ENCODE measurements at regions not wholly inside any gene's neighbourhood (a gene's known extent, or its start where the extent isn't known, plus 50 kb on each side); places are given as distances from the start of the nearest gene placed in this dataset.

GRCh38 chr4:158013858-158014257 is 159.0 kb downstream of the GASK1B start:
- CTCF ChIA-PET, result no interaction called here
- DNase-seq, result no peak
- no peak overlapping the region for H3K27ac ChIP-seq (ENCODE audit: insufficient read depth in 1 of 2, low read depth in 1 of 2, low read length in 2 of 2, poor library complexity in 1 of 2, severe bottlenecking in 2 of 2)

GRCh38 chr4:158010361-158010760 is 162.5 kb downstream of the GASK1B start:
- no peak for DNase-seq
- H3K27me3 ChIP-seq (replicated peaks in 2 of 5; ENCODE audit: control insufficient read depth in 4 of 5, insufficient read depth in 5 of 5, low read length in 4 of 5), result no peaks in the 10 kb centered on the region
- H3K4me3 ChIP-seq (ENCODE audit: control insufficient read depth in 1 of 7, extremely low read depth in 1 of 7, insufficient read depth in 4 of 7, low read depth in 2 of 7, low read length in 6 of 7), result no peak overlapping the region
- H3K36me3 ChIP-seq (ENCODE audit: control insufficient read depth in 4 of 4, insufficient read depth in 4 of 4, low read length in 3 of 4), result no peaks in the 10 kb centered on the region
- H3K4me1 ChIP-seq (ENCODE audit: control extremely low read depth in 1 of 4, control insufficient read depth in 4 of 4, insufficient read depth in 4 of 4, low read length in 3 of 4), result peaks cover 0 to 5% (median 0%) of the 10 kb centered on the region in 4 experiments
- ChIA-PET CTCF (no interaction called here), POLR2A (no interaction called here)
- no peak overlapping the region for H3K27ac ChIP-seq (ENCODE audit: insufficient read depth in 1 of 2, low read depth in 1 of 2, low read length in 2 of 2, poor library complexity in 1 of 2, severe bottlenecking in 2 of 2)
- 92% methylated on average over 4 of the region's 5 CpGs for WGBS (ENCODE audit: insufficient coverage)
- no peaks in the 10 kb centered on the region for H3K9me3 ChIP-seq (ENCODE audit: control extremely low read depth in 1 of 5, control insufficient read depth in 4 of 5, insufficient read depth in 2 of 5, low read depth in 1 of 5, low read length in 4 of 5)

More at GRCh38 chr4:158013858-158014257, 159.0 kb downstream of the GASK1B start:
- POLR2A ChIA-PET, result no interaction called here
- Histone ChIP-seq H3K9me3 (ENCODE audit: control extremely low read depth in 1 of 5, control insufficient read depth in 4 of 5, insufficient read depth in 2 of 5, low read depth in 1 of 5, low read length in 4 of 5) (peaks cover 0 to 2% (median 0%) of the 10 kb centered on the region in 5 experiments), H3K27me3 (replicated peaks in 2 of 5; ENCODE audit: control insufficient read depth in 4 of 5, insufficient read depth in 5 of 5, low read length in 4 of 5) (no peaks in the 10 kb centered on the region), H3K4me1 (ENCODE audit: control extremely low read depth in 1 of 4, control insufficient read depth in 4 of 4, insufficient read depth in 4 of 4, low read length in 3 of 4) (no peaks in the 10 kb centered on the region), H3K36me3 (ENCODE audit: control insufficient read depth in 4 of 4, insufficient read depth in 4 of 4, low read length in 3 of 4) (no peaks in the 10 kb centered on the region), H3K4me3 (ENCODE audit: control insufficient read depth in 1 of 7, extremely low read depth in 1 of 7, insufficient read depth in 4 of 7, low read depth in 2 of 7, low read length in 6 of 7) (no peak overlapping the region)

GRCh38 chr4:158008551-158009218 is 164.1 kb downstream of the GASK1B start:
- Histone ChIP-seq H3K4me3 (ENCODE audit: control insufficient read depth in 1 of 7, extremely low read depth in 1 of 7, insufficient read depth in 4 of 7, low read depth in 2 of 7, low read length in 6 of 7) (no peak overlapping the region), H3K36me3 (ENCODE audit: control insufficient read depth in 4 of 4, insufficient read depth in 4 of 4, low read length in 3 of 4) (no peaks in the 10 kb centered on the region), H3K27ac (ENCODE audit: insufficient read depth in 1 of 2, low read depth in 1 of 2, low read length in 2 of 2, poor library complexity in 1 of 2, severe bottlenecking in 2 of 2) (no peak overlapping the region), H3K4me1 (ENCODE audit: control extremely low read depth in 1 of 4, control insufficient read depth in 4 of 4, insufficient read depth in 4 of 4, low read length in 3 of 4) (peaks cover 0 to 5% (median under 1%) of the 10 kb centered on the region in 4 experiments), H3K27me3 (replicated peaks in 2 of 5; ENCODE audit: control insufficient read depth in 4 of 5, insufficient read depth in 5 of 5, low read length in 4 of 5) (no peaks in the 10 kb centered on the region), H3K9me3 (ENCODE audit: control extremely low read depth in 1 of 5, control insufficient read depth in 4 of 5, insufficient read depth in 2 of 5, low read depth in 1 of 5, low read length in 4 of 5) (no peaks in the 10 kb centered on the region)
- POLR2A ChIA-PET, result no interaction called here
- 100% methylated on average over 1 of the region's 6 CpGs for WGBS (ENCODE audit: insufficient coverage)
- DNase-seq, result no peak
- CTCF ChIA-PET, result interaction anchor here (0.7 to 1.4 kb wide), 2 partner anchors 11 to 83 kb away, joined by 3 to 5 read pairs; no protein-coding TSS in a partner anchor

- Histone ChIP-seq H3K27ac (ENCODE audit: insufficient read depth in 1 of 2, low read depth in 1 of 2, low read length in 2 of 2, poor library complexity in 1 of 2, severe bottlenecking in 2 of 2) (no peak overlapping the region), H3K4me3 (ENCODE audit: control insufficient read depth in 1 of 7, extremely low read depth in 1 of 7, insufficient read depth in 4 of 7, low read depth in 2 of 7, low read length in 6 of 7) (no peak overlapping the region), H3K9me3 (ENCODE audit: control extremely low read depth in 1 of 5, control insufficient read depth in 4 of 5, insufficient read depth in 2 of 5, low read depth in 1 of 5, low read length in 4 of 5) (no peaks in the 10 kb centered on the region), H3K36me3 (ENCODE audit: control insufficient read depth in 4 of 4, insufficient read depth in 4 of 4, low read length in 3 of 4) (no peaks in the 10 kb centered on the region), H3K4me1 (ENCODE audit: control extremely low read depth in 1 of 4, control insufficient read depth in 4 of 4, insufficient read depth in 4 of 4, low read length in 3 of 4) (peaks cover 0 to 11% (median 6%) of the 10 kb centered on the region in 4 experiments), H3K27me3 (replicated peaks in 2 of 5; ENCODE audit: control insufficient read depth in 4 of 5, insufficient read depth in 5 of 5, low read length in 4 of 5) (no peaks in the 10 kb centered on the region)
- POLR2A ChIA-PET, result no interaction called here
- DNase-seq, result no peak
- CTCF ChIA-PET, result interaction anchor here (1.4 kb wide), 1 partner anchor 10 kb away, joined by 5 read pairs; no protein-coding TSS in a partner anchor
- 100% methylated on average over 2 of the region's 3 CpGs for WGBS (ENCODE audit: insufficient coverage)
These were observed 165.3 kb downstream of the GASK1B start for GRCh38 chr4:158007566-158007965.

- peak; percentile 12 to 76 (median 71) for DNase-seq
- Histone ChIP-seq H3K4me1 (ENCODE audit: control extremely low read depth in 1 of 4, control insufficient read depth in 4 of 4, insufficient read depth in 4 of 4, low read length in 3 of 4) (peaks cover 0 to 16% (median 8%) of the 10 kb centered on the region in 4 experiments), H3K27me3 (replicated peaks in 2 of 5; ENCODE audit: control insufficient read depth in 4 of 5, insufficient read depth in 5 of 5, low read length in 4 of 5) (no peaks in the 10 kb centered on the region), H3K36me3 (ENCODE audit: control insufficient read depth in 4 of 4, insufficient read depth in 4 of 4, low read length in 3 of 4) (no peaks in the 10 kb centered on the region), H3K27ac (ENCODE audit: insufficient read depth in 1 of 2, low read depth in 1 of 2, low read length in 2 of 2, poor library complexity in 1 of 2, severe bottlenecking in 2 of 2) (no peak overlapping the region), H3K4me3 (ENCODE audit: control insufficient read depth in 1 of 7, extremely low read depth in 1 of 7, insufficient read depth in 4 of 7, low read depth in 2 of 7, low read length in 6 of 7) (no peak overlapping the region), H3K9me3 (ENCODE audit: control extremely low read depth in 1 of 5, control insufficient read depth in 4 of 5, insufficient read depth in 2 of 5, low read depth in 1 of 5, low read length in 4 of 5) (no peaks in the 10 kb centered on the region)
- POLR2A ChIA-PET, result no interaction called here
- CTCF ChIA-PET, result interaction anchor here (1.4 kb wide), 1 partner anchor 9 kb away, joined by 5 read pairs; no protein-coding TSS in a partner anchor
These were observed 165.8 kb downstream of the GASK1B start for GRCh38 chr4:158006990-158007389.

GRCh38 chr4:158005021-158005420 is 167.8 kb downstream of the GASK1B start:
- Histone ChIP-seq H3K9me3 (ENCODE audit: control extremely low read depth in 1 of 5, control insufficient read depth in 4 of 5, insufficient read depth in 2 of 5, low read depth in 1 of 5, low read length in 4 of 5) (no peaks in the 10 kb centered on the region), H3K36me3 (ENCODE audit: control insufficient read depth in 4 of 4, insufficient read depth in 4 of 4, low read length in 3 of 4) (no peaks in the 10 kb centered on the region), H3K4me1 (ENCODE audit: control extremely low read depth in 1 of 4, control insufficient read depth in 4 of 4, insufficient read depth in 4 of 4, low read length in 3 of 4) (peaks cover 0 to 18% (median 8%) of the 10 kb centered on the region in 4 experiments), H3K4me3 (ENCODE audit: control insufficient read depth in 1 of 7, extremely low read depth in 1 of 7, insufficient read depth in 4 of 7, low read depth in 2 of 7, low read length in 6 of 7) (no peak overlapping the region), H3K27ac (ENCODE audit: insufficient read depth in 1 of 2, low read depth in 1 of 2, low read length in 2 of 2, poor library complexity in 1 of 2, severe bottlenecking in 2 of 2) (no peak overlapping the region), H3K27me3 (replicated peaks in 2 of 5; ENCODE audit: control insufficient read depth in 4 of 5, insufficient read depth in 5 of 5, low read length in 4 of 5) (no peaks in the 10 kb centered on the region)
- POLR2A ChIA-PET, result no interaction called here
- no peak for DNase-seq
- CTCF ChIA-PET, result interaction anchor here (1.2 to 1.4 kb wide), 2 partner anchors 12 to 166 kb away, joined by 3 to 5 read pairs; no protein-coding TSS in a partner anchor
- 86% methylated on average over 1 of the region's 2 CpGs for WGBS (ENCODE audit: insufficient coverage)

- no peak for DNase-seq
- Histone ChIP-seq H3K4me3 (ENCODE audit: control insufficient read depth in 1 of 7, extremely low read depth in 1 of 7, insufficient read depth in 4 of 7, low read depth in 2 of 7, low read length in 6 of 7) (no peak overlapping the region), H3K36me3 (ENCODE audit: control insufficient read depth in 4 of 4, insufficient read depth in 4 of 4, low read length in 3 of 4) (no peaks in the 10 kb centered on the region), H3K4me1 (ENCODE audit: control extremely low read depth in 1 of 4, control insufficient read depth in 4 of 4, insufficient read depth in 4 of 4, low read length in 3 of 4) (peaks cover 0 to 18% (median 8%) of the 10 kb centered on the region in 4 experiments), H3K9me3 (ENCODE audit: control extremely low read depth in 1 of 5, control insufficient read depth in 4 of 5, insufficient read depth in 2 of 5, low read depth in 1 of 5, low read length in 4 of 5) (no peaks in the 10 kb centered on the region), H3K27ac (ENCODE audit: insufficient read depth in 1 of 2, low read depth in 1 of 2, low read length in 2 of 2, poor library complexity in 1 of 2, severe bottlenecking in 2 of 2) (no peak overlapping the region), H3K27me3 (replicated peaks in 2 of 5; ENCODE audit: control insufficient read depth in 4 of 5, insufficient read depth in 5 of 5, low read length in 4 of 5) (no peaks in the 10 kb centered on the region)
- 100% methylated on average over 4 of the region's 5 CpGs for WGBS (ENCODE audit: insufficient coverage)
- ChIA-PET CTCF (interaction anchor here (1.4 to 1.6 kb wide), 2 partner anchors 12 to 167 kb away, joined by 4 to 5 read pairs; no protein-coding TSS in a partner anchor), POLR2A (interaction anchor here (0.5 kb wide), 1 partner anchor 1452 kb away, joined by 5 read pairs; no protein-coding TSS in a partner anchor)
These were observed 168.7 kb downstream of the GASK1B start for GRCh38 chr4:158004101-158004500.

All from common myeloid progenitor, CD34-positive (primary cell).